ENCODE measurements at regions not wholly inside any gene's neighbourhood (a gene's known extent, or its start where the extent isn't known, plus 50 kb on each side); places are given as distances from the start of the nearest gene placed in this dataset.

DNA sequence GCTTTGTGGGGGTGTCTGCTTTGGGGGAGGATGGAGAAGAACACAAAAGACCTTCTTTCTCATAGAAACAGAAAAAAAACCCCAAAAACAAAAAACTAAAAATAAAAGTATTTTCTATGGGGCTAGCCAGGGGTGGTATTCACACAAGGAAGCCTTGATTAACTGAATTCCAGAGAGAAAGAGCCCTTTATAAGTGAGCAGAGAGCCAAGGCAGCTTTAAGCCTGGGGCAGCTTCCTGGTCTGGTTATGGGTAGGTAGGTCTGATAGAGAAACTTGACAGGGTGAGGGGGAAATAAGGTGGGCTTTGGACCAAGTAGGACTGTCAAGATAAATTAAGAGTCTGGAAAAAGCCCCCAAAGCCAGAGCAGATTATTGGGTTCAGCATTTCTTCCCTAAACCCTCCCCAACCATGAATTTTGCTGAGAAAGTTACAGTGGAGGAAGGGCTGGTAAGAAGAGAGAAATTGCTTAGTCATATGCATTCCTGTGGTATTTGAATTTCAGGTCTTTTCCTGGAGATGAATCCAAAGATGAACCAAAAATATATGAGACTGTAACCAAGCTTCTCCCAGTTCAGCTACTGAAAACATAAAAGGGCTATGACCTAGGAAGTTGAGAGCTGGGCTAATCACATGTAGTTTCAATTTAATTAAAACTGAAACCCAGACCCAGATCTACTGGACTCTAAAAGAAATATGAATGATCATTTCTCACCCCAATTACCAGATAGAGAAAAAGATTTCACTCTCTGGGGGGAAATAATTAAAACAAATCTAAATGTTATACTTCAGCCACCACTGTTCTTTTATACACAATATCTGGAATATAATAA, 144.8 kb downstream of the TBC1D30 start:
- DNase-seq, result no peak
- ChIA-PET POLR2A (no interaction called here), CTCF (interaction anchor here (0.6 kb wide), 1 partner anchor 173 kb away, joined by 3 read pairs; no protein-coding TSS in a partner anchor)
- H3K27me3 ChIP-seq (replicated peaks; ENCODE audit: control insufficient read depth, insufficient read depth, low read length), result no peaks in the 10 kb centered on the region
- BruUV-seq (replicated peaks), result no TSS peak
- intact Hi-C loops (cut with micrococcal nuclease; ENCODE audit: unreplicated experiment), result no loop called here
- Mint-ChIP-seq H3K27me3 (ENCODE audit: insufficient read depth, unreplicated experiment) (peaks cover 2% of the 10 kb centered on the region), H3K9me3 (ENCODE audit: unreplicated experiment) (peaks cover 15% of the 10 kb centered on the region), H3K36me3 (ENCODE audit: insufficient read depth, unreplicated experiment) (no peaks in the 10 kb centered on the region), H3K4me3 (ENCODE audit: unreplicated experiment) (no peak overlapping the region), H3K4me1 (ENCODE audit: low read depth, unreplicated experiment) (no peaks in the 10 kb centered on the region), H3K27ac (ENCODE audit: unreplicated experiment) (no peak overlapping the region)
- H3K4me3 ChIP-seq (ENCODE audit: low read depth, low read length), result no peak overlapping the region
- H3K36me3 ChIP-seq (ENCODE audit: control insufficient read depth, insufficient read depth, low read length), result no peaks in the 10 kb centered on the region
- H3K9me3 ChIP-seq, result peaks cover 6% of the 10 kb centered on the region; the same call in 1 of the 2 replicates
- no peaks in the 10 kb centered on the region for H3K4me1 ChIP-seq
- TF ChIP-seq, protein P1, sequence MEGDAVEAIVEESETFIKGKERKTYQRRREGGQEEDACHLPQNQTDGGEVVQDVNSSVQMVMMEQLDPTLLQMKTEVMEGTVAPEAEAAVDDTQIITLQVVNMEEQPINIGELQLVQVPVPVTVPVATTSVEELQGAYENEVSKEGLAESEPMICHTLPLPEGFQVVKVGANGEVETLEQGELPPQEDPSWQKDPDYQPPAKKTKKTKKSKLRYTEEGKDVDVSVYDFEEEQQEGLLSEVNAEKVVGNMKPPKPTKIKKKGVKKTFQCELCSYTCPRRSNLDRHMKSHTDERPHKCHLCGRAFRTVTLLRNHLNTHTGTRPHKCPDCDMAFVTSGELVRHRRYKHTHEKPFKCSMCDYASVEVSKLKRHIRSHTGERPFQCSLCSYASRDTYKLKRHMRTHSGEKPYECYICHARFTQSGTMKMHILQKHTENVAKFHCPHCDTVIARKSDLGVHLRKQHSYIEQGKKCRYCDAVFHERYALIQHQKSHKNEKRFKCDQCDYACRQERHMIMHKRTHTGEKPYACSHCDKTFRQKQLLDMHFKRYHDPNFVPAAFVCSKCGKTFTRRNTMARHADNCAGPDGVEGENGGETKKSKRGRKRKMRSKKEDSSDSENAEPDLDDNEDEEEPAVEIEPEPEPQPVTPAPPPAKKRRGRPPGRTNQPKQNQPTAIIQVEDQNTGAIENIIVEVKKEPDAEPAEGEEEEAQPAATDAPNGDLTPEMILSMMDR (IDR thresholded peaks at IDR 0.05; ENCODE audit: insufficient read depth in 1 of 2, low read depth in 1 of 2, low read length in 1 of 2, severe bottlenecking in 1 of 2, unreplicated experiment in 1 of 2), result no peak

DNA sequence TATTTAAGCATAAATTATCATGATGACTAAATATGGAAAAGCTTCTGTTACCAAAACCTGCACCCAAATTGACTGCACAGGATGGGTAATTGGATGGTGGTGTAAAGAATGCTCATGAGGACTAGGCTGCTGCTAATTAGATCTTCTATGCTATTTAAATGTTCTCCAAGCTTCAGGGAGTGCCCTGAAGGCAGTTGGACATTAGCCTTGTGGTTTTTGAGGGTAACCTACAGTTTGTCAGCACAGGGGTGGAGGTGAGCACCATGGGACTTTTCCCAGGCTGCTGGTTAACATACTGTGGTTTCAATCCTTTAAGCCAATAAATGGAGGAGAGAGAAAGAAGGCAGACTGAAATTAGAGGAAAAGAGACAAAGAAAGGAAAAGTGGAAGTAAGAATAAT, 145.0 kb downstream of the WIF1 start:
- no peak for DNase-seq
- Mint-ChIP-seq H3K9me3 (ENCODE audit: unreplicated experiment) (peaks cover 8% of the 10 kb centered on the region), H3K27me3 (ENCODE audit: insufficient read depth, unreplicated experiment) (peaks cover 2% of the 10 kb centered on the region), H3K4me1 (ENCODE audit: low read depth, unreplicated experiment) (peaks cover 8% of the 10 kb centered on the region), H3K4me3 (ENCODE audit: unreplicated experiment) (no peak overlapping the region), H3K36me3 (ENCODE audit: insufficient read depth, unreplicated experiment) (no peaks in the 10 kb centered on the region), H3K27ac (ENCODE audit: unreplicated experiment) (no peak overlapping the region)
- no peaks in the 10 kb centered on the region for H3K4me1 ChIP-seq
- H3K9me3 ChIP-seq, result no peaks in the 10 kb centered on the region
- intact Hi-C loops (cut with micrococcal nuclease; ENCODE audit: unreplicated experiment), result no loop called here
- TF ChIP-seq, protein P1 (IDR thresholded peaks at IDR 0.05; ENCODE audit: insufficient read depth in 1 of 2, low read depth in 1 of 2, low read length in 1 of 2, severe bottlenecking in 1 of 2, unreplicated experiment in 1 of 2), result no peak
- CTCF ChIA-PET, result no interaction called here
- H3K36me3 ChIP-seq (ENCODE audit: control insufficient read depth, insufficient read depth, low read length), result no peaks in the 10 kb centered on the region
- POLR2A ChIA-PET, result no interaction called here
- H3K4me3 ChIP-seq (ENCODE audit: low read depth, low read length), result no peak overlapping the region
- no TSS peak for BruUV-seq (replicated peaks)
- H3K27me3 ChIP-seq (replicated peaks; ENCODE audit: control insufficient read depth, insufficient read depth, low read length), result no peaks in the 10 kb centered on the region

DNA sequence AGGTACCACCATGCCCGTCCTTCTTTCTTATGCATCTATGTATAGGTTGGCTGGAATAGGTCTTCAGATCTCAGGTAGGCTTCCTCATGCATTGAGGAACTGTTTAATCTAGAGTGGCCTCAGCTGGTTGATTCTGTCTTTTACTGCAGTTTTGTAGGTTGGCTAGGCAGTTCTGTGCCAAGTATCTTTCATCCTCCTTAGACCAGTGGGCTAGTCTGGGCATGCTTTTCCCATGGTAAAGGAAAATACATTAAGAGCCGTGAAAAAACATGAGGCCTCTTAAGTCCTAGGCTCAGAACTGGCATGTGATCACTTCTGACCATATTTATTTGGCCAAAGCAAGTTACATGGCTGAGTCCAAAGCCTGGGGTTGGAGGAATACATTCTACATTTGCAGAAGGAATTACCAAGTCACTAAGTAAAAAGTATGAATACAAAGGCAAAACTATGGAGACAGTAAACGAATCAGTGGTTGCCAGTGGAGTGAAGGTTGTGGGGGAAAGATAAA, 137.3 kb downstream of the WIF1 start:
- Histone ChIP-seq H3K4me1 (no peaks in the 10 kb centered on the region), H3K36me3 (ENCODE audit: control insufficient read depth, insufficient read depth, low read length) (no peaks in the 10 kb centered on the region), H3K9me3 (0 out of 2 replicates have a peak, but pooled peaks cover 2% of the 10 kb centered on the region), H3K4me3 (ENCODE audit: low read depth, low read length) (no peak overlapping the region), H3K27me3 (replicated peaks; ENCODE audit: control insufficient read depth, insufficient read depth, low read length) (no peaks in the 10 kb centered on the region)
- no TSS peak for BruUV-seq (replicated peaks)
- POLR2A ChIA-PET, result no interaction called here
- TF ChIP-seq, protein P1 (IDR thresholded peaks at IDR 0.05; ENCODE audit: insufficient read depth in 1 of 2, low read depth in 1 of 2, low read length in 1 of 2, severe bottlenecking in 1 of 2, unreplicated experiment in 1 of 2), result no peak
- Mint-ChIP-seq H3K27ac (ENCODE audit: unreplicated experiment) (no peak overlapping the region), H3K4me1 (ENCODE audit: low read depth, unreplicated experiment) (no peaks in the 10 kb centered on the region), H3K9me3 (ENCODE audit: unreplicated experiment) (peaks cover 12% of the 10 kb centered on the region), H3K36me3 (ENCODE audit: insufficient read depth, unreplicated experiment) (no peaks in the 10 kb centered on the region), H3K4me3 (ENCODE audit: unreplicated experiment) (no peak overlapping the region), H3K27me3 (ENCODE audit: insufficient read depth, unreplicated experiment) (no peaks in the 10 kb centered on the region)
- intact Hi-C loops (cut with micrococcal nuclease; ENCODE audit: unreplicated experiment), result no loop called here
- CTCF ChIA-PET, result no interaction called here
- no peak for DNase-seq
